ENCODE measurements at regions not wholly inside any gene's neighbourhood (a gene's known extent, or its start where the extent isn't known, plus 50 kb on each side); places are given as distances from the start of the nearest gene placed in this dataset.

GRCh38 chr4:74663631-74664030, 130.7 kb downstream of the BTC start:
- intact Hi-C loops (cut with DNase I), result no loop called here
- Histone ChIP-seq H3K4me1 (no peaks in the 10 kb centered on the region), H3K9me3 (no peaks in the 10 kb centered on the region), H3K4me3 (no peak overlapping the region), H3K27ac (no peak overlapping the region), H3K36me3 (no peaks in the 10 kb centered on the region), H3K27me3 (no peaks in the 10 kb centered on the region)
- no peak for DNase-seq (ENCODE audit: low spot score in 2 of 2)
- TF ChIP-seq, protein P1, sequence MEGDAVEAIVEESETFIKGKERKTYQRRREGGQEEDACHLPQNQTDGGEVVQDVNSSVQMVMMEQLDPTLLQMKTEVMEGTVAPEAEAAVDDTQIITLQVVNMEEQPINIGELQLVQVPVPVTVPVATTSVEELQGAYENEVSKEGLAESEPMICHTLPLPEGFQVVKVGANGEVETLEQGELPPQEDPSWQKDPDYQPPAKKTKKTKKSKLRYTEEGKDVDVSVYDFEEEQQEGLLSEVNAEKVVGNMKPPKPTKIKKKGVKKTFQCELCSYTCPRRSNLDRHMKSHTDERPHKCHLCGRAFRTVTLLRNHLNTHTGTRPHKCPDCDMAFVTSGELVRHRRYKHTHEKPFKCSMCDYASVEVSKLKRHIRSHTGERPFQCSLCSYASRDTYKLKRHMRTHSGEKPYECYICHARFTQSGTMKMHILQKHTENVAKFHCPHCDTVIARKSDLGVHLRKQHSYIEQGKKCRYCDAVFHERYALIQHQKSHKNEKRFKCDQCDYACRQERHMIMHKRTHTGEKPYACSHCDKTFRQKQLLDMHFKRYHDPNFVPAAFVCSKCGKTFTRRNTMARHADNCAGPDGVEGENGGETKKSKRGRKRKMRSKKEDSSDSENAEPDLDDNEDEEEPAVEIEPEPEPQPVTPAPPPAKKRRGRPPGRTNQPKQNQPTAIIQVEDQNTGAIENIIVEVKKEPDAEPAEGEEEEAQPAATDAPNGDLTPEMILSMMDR (IDR thresholded peaks at IDR 0.05), result no peak

- no peak overlapping the region for H3K4me3 ChIP-seq
- no peaks in the 10 kb centered on the region for H3K27me3 ChIP-seq
- intact Hi-C loops (cut with DNase I), result no loop called here
- H3K27ac ChIP-seq, result no peak overlapping the region
- TF ChIP-seq, protein P1 (IDR thresholded peaks at IDR 0.05), result no peak
- H3K9me3 ChIP-seq, result no peaks in the 10 kb centered on the region
- H3K4me1 ChIP-seq, result no peaks in the 10 kb centered on the region
- DNase-seq (ENCODE audit: low spot score in 2 of 2), result no peak
- H3K36me3 ChIP-seq, result no peaks in the 10 kb centered on the region
Observed at GRCh38 chr4:74665346-74665745, 129.0 kb downstream of the BTC start.

DNA sequence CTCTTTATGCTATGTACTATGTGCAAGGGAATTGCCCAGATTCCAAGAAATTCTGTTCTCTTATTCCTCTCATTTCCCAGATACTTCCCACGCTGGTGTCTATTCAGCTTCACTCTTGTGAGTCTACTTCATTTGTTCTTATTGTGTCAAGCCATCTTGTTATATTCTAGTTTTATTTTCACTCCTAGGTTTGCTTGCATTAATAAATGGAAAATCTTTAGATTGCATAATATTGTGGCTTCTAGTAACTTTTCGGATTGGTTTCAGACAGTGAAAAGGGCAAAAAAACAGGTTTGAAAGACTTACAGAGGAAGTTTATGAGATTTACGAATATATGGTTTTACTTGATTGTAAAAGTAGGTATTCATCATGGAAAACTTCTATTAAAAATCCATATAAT, 128.4 kb downstream of the BTC start:
- Histone ChIP-seq H3K27ac (no peak overlapping the region), H3K9me3 (no peaks in the 10 kb centered on the region), H3K4me3 (no peak overlapping the region), H3K4me1 (no peaks in the 10 kb centered on the region), H3K27me3 (no peaks in the 10 kb centered on the region), H3K36me3 (no peaks in the 10 kb centered on the region)
- TF ChIP-seq, protein P1 (IDR thresholded peaks at IDR 0.05), result no peak
- intact Hi-C loops (cut with DNase I), result no loop called here
- no peak for DNase-seq (ENCODE audit: low spot score in 2 of 2)

- TF ChIP-seq, protein P1 (IDR thresholded peaks at IDR 0.05), result no peak
- no peak overlapping the region for H3K4me3 ChIP-seq
- no peak for DNase-seq (ENCODE audit: low spot score in 2 of 2)
- H3K27me3 ChIP-seq, result no peaks in the 10 kb centered on the region
- no peaks in the 10 kb centered on the region for H3K4me1 ChIP-seq
- intact Hi-C loops (cut with DNase I), result no loop called here
- H3K36me3 ChIP-seq, result no peaks in the 10 kb centered on the region
- no peak overlapping the region for H3K27ac ChIP-seq
- no peaks in the 10 kb centered on the region for H3K9me3 ChIP-seq
Observed at GRCh38 chr4:74667438-74667837, 126.9 kb downstream of the BTC start.

DNA sequence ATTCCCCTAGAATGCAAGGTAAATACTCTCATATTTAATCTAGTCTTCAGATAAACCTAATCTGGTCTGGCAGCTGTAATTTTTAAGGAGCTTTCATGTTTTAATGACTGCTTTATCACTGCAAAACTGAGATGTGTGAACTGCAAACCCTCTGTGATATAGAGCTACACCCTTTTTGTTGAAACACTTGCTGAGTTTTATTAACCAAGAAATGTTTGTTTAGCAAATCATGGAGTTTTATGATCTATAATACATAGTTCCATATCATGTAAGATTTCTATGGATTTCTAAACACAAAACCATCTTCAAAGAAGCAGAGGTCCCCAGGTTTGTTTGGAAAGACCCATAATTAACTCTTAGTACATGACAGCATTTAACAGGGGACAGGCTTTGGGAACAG, 126.4 kb downstream of the BTC start:
- TF ChIP-seq, protein P1 (IDR thresholded peaks at IDR 0.05), result no peak
- intact Hi-C loops (cut with DNase I), result no loop called here
- no peaks in the 10 kb centered on the region for H3K4me1 ChIP-seq

GRCh38 chr4:74669702-74670101, 124.6 kb downstream of the BTC start:
- H3K36me3 ChIP-seq, result no peaks in the 10 kb centered on the region
- H3K4me3 ChIP-seq, result no peak overlapping the region
- DNase-seq (ENCODE audit: low spot score in 2 of 2), result no peak
- no peaks in the 10 kb centered on the region for H3K9me3 ChIP-seq
- no peaks in the 10 kb centered on the region for H3K4me1 ChIP-seq
- H3K27ac ChIP-seq, result no peak overlapping the region
- intact Hi-C loops (cut with DNase I), result loop anchor here (2.0 to 5.0 kb wide), 2 partner anchors 137 to 293 kb away; no protein-coding TSS in a partner anchor
- TF ChIP-seq, protein P1 (IDR thresholded peaks at IDR 0.05), result no peak
- H3K27me3 ChIP-seq, result no peaks in the 10 kb centered on the region

More for the DNA sequence above, 126.4 kb downstream of the BTC start:
- DNase-seq (ENCODE audit: low spot score in 2 of 2), result no peak
- H3K27me3 ChIP-seq, result no peaks in the 10 kb centered on the region
- no peak overlapping the region for H3K27ac ChIP-seq
- H3K36me3 ChIP-seq, result no peaks in the 10 kb centered on the region
- H3K9me3 ChIP-seq, result no peaks in the 10 kb centered on the region
- H3K4me3 ChIP-seq, result no peak overlapping the region
